Cardiac muscle cell (in vitro differentiated cells and primary cell): ENCODE measurements at regions not wholly inside any gene's neighbourhood (a gene's known extent, or its start where the extent isn't known, plus 50 kb on each side); places are given as distances from the start of the nearest gene placed in this dataset.

Experiments
- DNase-seq, 2 donors: peaks; one replicate each; pipeline versions ENCODE4 v3.0.0 to v3.0.0-alpha.2; 2010 to 2017; ENCODE audit warnings: low read depth in 1 of 2, low spot score in 1 of 2
- H3K27ac ChIP-seq: fragments of 200-600 bp; sonication (generic); 2 replicates; pipeline ENCODE4 v1.5.1; 2016
- H3K27me3 ChIP-seq: fragments of 200-600 bp; sonication (generic); 2 replicates; pipeline ENCODE4 v1.6.0; 2016; ENCODE audit warnings: control low read depth
- H3K36me3 ChIP-seq: fragments of 200-600 bp; sonication (generic); 2 replicates; pipeline ENCODE4 v1.5.1; 2016; ENCODE audit warnings: control low read depth
- H3K4me1 ChIP-seq: fragments of 200-600 bp; sonication (generic); 2 replicates; pipeline ENCODE4 v1.8.1; 2017; ENCODE audit warnings: low read depth, mild to moderate bottlenecking, mixed run types
- H3K4me3 ChIP-seq: fragments of 200-600 bp; sonication (generic); 2 replicates; pipeline ENCODE4 v1.5.1; 2016; ENCODE audit warnings: mild to moderate bottlenecking
- H3K9me3 ChIP-seq: fragments of 200-600 bp; sonication (generic); 2 replicates; pipeline ENCODE4 v1.5.1; 2017; ENCODE audit warnings: low read depth, mild to moderate bottlenecking, control low read depth
- TF ChIP-seq, protein P1 (sequence below): IDR thresholded peaks from 2 replicates; pipeline ENCODE4 v1.5.1; 2012; ENCODE audit warnings: low read depth, mild to moderate bottlenecking, low read length

DNA sequence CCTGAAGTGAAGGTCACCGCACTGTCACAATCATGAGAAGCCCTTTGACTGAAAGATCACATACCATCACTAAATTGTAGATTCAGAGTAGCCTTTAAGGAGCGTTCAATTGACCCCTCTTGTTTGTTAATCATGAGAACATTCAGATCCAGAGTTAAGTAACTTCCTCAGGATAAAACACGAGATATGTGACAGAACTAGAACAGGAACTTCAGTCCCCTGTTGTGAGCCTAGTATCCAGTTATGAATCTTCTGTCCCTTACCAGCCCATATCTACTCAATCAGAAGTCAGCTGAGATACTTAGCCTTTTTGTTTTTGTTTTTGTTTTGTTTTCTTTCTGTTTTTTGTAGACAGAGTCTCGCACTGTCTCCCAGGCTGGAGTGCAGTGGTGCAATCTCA lies 547.3 kb downstream of the DTWD2 start:
- Histone ChIP-seq H3K27me3 (no peaks in the 10 kb centered on the region), H3K4me1 (no peaks in the 10 kb centered on the region), H3K27ac (no peak overlapping the region), H3K36me3 (no peaks in the 10 kb centered on the region), H3K4me3 (no peak overlapping the region), H3K9me3 (no peaks in the 10 kb centered on the region)
- DNase-seq: no peak
- TF ChIP-seq, protein P1, sequence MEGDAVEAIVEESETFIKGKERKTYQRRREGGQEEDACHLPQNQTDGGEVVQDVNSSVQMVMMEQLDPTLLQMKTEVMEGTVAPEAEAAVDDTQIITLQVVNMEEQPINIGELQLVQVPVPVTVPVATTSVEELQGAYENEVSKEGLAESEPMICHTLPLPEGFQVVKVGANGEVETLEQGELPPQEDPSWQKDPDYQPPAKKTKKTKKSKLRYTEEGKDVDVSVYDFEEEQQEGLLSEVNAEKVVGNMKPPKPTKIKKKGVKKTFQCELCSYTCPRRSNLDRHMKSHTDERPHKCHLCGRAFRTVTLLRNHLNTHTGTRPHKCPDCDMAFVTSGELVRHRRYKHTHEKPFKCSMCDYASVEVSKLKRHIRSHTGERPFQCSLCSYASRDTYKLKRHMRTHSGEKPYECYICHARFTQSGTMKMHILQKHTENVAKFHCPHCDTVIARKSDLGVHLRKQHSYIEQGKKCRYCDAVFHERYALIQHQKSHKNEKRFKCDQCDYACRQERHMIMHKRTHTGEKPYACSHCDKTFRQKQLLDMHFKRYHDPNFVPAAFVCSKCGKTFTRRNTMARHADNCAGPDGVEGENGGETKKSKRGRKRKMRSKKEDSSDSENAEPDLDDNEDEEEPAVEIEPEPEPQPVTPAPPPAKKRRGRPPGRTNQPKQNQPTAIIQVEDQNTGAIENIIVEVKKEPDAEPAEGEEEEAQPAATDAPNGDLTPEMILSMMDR: no peak

GRCh38 chr5:118440496-118440895 lies 547.9 kb downstream of the DTWD2 start:
- H3K9me3 ChIP-seq: no peaks in the 10 kb centered on the region
- no peaks in the 10 kb centered on the region for H3K4me1 ChIP-seq
- DNase-seq: no peak
- H3K4me3 ChIP-seq: no peak overlapping the region
- H3K27ac ChIP-seq: no peak overlapping the region
- no peaks in the 10 kb centered on the region for H3K36me3 ChIP-seq
- TF ChIP-seq, protein P1: no peak
- no peaks in the 10 kb centered on the region for H3K27me3 ChIP-seq

DNA sequence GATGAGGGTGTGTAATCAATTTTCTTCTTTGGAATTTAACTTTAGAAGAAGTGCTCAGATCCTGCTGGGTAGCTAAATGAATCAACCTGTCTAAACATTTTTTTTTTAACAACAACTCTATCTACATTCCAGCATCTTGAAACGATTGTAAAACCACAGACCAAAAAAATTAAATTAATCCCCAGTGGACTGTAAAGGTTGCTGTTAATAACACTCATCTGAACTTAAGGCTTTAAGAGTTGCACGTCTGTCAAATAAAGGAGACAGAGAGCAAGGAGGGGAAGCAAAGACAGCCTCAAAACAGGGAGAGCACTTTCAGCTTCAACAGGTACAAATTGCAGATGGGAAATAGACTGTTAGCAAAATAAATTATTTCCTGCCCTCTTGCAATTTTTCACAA lies 548.5 kb downstream of the DTWD2 start:
- no peaks in the 10 kb centered on the region for H3K27me3 ChIP-seq
- no peak overlapping the region for H3K27ac ChIP-seq
- no peaks in the 10 kb centered on the region for H3K36me3 ChIP-seq
- TF ChIP-seq, protein P1: no peak
- no peak overlapping the region for H3K4me3 ChIP-seq
- H3K4me1 ChIP-seq: no peaks in the 10 kb centered on the region
- no peaks in the 10 kb centered on the region for H3K9me3 ChIP-seq
- DNase-seq: no peak

GRCh38 chr5:118435131-118435530 lies 553.2 kb downstream of the DTWD2 start:
- no peaks in the 10 kb centered on the region for H3K27me3 ChIP-seq
- H3K4me3 ChIP-seq: no peak overlapping the region
- H3K4me1 ChIP-seq: no peaks in the 10 kb centered on the region
- TF ChIP-seq, protein P1: no peak
- H3K9me3 ChIP-seq: no peaks in the 10 kb centered on the region
- H3K27ac ChIP-seq: no peak overlapping the region
- H3K36me3 ChIP-seq: no peaks in the 10 kb centered on the region
- no peak for DNase-seq

DNA sequence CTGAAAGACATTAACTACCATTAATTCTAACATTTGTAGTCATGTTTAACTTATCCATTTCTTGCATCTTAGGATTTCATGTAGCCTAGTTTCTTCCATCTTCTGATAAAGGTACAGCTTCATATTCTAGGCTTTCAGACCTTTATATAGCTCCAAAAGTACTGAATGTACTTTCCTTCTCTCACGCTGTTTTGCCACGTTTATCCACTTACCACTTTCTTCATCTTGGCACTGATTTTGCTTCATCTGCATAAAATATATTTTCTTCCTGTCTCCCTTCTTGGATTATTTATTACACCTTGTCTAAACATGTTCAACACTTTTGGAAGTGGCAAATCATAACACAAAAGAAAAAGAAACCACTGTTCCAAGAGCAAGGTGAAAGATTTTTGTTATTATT lies 553.8 kb downstream of the DTWD2 start:
- H3K4me3 ChIP-seq: no peak overlapping the region
- no peaks in the 10 kb centered on the region for H3K9me3 ChIP-seq
- DNase-seq: no peak
- no peaks in the 10 kb centered on the region for H3K4me1 ChIP-seq
- no peak overlapping the region for H3K27ac ChIP-seq
- H3K36me3 ChIP-seq: no peaks in the 10 kb centered on the region
- H3K27me3 ChIP-seq: no peaks in the 10 kb centered on the region
- TF ChIP-seq, protein P1: no peak

DNA sequence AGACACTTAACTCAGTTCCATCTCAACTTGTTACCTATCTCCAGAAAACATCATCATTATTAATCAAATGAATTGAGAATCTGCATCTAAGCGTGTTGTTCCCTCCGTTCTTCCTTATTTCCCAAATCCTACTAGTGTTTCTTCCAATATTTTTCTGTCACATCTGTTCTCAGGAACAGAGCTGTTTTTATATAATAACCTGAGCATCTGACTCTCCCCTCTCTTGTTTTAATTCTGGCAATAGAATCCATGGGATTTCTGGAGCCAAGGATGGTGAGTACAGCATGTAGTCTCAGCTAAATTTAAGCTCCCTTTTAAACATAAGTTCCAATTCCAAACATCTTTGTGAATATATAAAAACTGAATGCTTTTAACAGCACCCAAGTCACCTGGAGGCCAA lies 558.3 kb downstream of the DTWD2 start:
- Histone ChIP-seq H3K4me1 (no peaks in the 10 kb centered on the region), H3K27ac (no peak overlapping the region), H3K9me3 (no peaks in the 10 kb centered on the region), H3K36me3 (no peaks in the 10 kb centered on the region), H3K4me3 (no peak overlapping the region), H3K27me3 (no peaks in the 10 kb centered on the region)
- no peak for DNase-seq
- TF ChIP-seq, protein P1: no peak
